GM10266 (cell line): ENCODE measurements at regions not wholly inside any gene's neighbourhood (a gene's known extent, or its start where the extent isn't known, plus 50 kb on each side); places are given as distances from the start of the nearest gene placed in this dataset.

Experiments used
- DNase-seq: peaks from one replicate; pipeline ENCODE4 v3.0.0; 2012; ENCODE audit errors: extremely low spot score
- CTCF ChIP-seq: IDR thresholded peaks from 2 replicates; pipeline ENCODE4 v1.5.1; 2012; ENCODE audit warnings: mild to moderate bottlenecking, low read depth; ENCODE audit not compliant: control insufficient read depth, insufficient read depth; ENCODE audit errors: missing control alignments

DNA sequence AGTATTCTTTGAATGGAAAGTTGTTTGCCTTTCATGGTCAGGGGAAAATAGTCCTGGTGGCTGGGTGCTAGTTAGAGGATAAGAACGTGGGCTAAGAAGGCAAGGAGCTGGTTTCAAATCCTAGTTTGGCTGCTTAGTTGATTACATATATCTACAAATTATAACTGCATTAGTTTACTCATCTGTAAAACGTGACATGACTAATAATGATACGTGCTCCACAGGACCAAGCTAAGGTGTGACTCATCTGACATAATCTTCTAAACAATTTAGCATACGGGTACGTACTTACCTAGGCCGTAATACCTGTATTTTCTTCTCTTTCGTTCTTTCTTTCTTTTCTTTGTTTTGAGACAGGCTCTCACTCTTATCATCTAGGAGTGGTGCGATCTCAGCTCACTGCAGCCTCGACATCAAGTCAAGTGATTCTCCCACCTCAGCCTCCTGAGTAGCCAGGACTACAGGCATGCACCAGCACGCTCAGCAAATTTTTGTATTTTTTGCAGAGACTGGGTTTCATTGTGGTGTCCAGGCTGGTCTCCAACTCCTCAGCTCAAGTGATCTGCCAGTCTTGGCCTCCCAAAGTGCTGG lies 1274.2 kb upstream of the GJE1 start:
- no peak for TF ChIP-seq CTCF
- no peak for DNase-seq

DNA sequence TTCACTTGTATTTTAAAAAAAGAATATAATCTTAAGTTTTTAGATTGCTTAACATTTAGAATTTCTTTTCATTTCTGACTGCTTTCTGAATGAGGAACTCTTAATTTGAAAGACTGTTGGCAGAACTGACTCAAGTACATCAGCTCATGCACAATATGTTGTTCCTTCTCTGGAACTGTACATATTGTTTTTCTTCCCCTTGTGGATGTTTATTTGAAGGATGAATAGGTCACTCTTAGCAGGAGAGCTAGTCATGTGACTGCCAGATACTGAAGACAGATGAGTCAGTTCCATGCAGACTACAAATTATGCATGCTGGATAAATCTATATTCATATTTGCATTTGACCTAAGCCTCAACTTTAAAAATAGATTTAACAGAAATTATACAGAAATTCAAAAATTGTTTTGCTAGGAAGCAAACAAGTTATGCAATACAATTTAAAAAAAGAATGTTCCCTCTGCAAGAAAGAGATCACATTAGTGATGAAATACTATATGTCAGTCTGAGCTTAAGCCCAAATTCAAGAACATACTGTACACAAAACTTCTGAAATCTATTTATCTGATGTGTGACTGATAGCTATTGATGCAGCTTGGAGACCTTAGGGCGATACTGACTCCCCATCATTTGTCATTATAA lies 1274.9 kb upstream of the GJE1 start:
- DNase-seq: no peak
- no peak for TF ChIP-seq CTCF

DNA sequence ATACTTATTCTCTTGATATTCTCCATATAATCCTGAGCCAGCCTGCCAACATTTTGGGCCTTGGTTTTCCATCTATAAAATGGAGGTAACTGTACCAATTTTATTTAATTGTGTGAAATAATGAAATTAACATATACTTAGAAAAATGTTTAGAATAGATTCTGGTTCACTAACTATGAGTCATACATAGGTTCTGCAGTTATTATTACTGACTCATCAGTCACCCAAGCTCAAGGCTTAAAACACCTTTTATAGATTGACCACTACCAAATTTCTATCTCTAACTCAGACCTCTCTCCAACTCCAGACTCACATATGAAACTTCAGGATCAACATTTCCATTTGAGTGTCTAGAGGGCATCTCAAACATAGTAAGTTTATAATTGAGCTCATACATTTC lies 1277.2 kb upstream of the GJE1 start:
- no peak for DNase-seq
- no peak for TF ChIP-seq CTCF

GRCh38 chr6:140854318-140854717 lies 1278.4 kb upstream of the GJE1 start:
- no peak for DNase-seq
- TF ChIP-seq CTCF: no peak

DNA sequence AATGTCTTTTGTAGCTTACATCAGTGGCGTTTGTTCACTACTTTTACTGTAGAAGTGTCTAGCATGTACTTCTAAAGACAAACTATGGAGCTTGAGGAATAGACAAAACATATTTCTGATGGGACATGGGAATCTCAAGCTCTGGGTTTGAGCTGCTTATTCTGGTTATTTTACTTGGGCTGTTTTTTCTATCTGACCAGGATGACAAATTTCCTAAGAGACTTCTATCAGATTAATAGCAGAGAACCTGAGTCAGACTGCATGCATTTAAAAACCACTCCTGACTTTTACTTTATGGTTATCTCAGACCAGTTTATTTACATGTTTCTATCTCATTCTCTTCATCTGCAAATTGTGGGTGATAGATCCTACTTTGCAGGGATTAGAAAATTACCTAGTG lies 1282.3 kb upstream of the GJE1 start:
- TF ChIP-seq CTCF: no peak
- DNase-seq: no peak

GRCh38 chr6:140849456-140849855 lies 1283.3 kb upstream of the GJE1 start:
- no peak for DNase-seq
- no peak for TF ChIP-seq CTCF

DNA sequence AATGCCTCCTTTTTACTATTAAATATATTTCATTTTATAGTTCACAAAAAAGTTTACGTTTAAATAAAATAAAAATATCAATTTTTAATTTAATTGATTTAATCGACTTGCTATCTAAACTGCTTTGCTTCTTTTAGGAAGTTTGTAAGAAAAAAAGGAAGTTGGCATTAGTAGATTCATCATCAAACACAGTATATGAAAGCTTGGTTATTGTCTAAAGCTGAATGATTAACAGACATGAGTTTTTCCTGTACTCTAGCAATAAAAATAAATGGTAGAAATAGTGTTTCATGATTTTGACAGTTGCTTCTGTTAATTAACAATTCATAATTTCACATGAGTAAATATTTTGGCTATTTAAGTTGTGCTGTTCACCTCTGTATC lies 1285.5 kb upstream of the GJE1 start:
- TF ChIP-seq CTCF: no peak
- DNase-seq: no peak
